Mammary epithelial cell (primary cell): ENCODE measurements at regions not wholly inside any gene's neighbourhood (a gene's known extent, or its start where the extent isn't known, plus 50 kb on each side); places are given as distances from the start of the nearest gene placed in this dataset.

ENCODE experiments used
- CTCF ChIP-seq, 2 donors: IDR thresholded peaks in 1 of 2; conservative IDR thresholded peaks in 1 of 2; 2 replicates each; pipeline ENCODE4 v1.5.1; 2011 to 2012; ENCODE audit warnings: inconsistent platforms in 2 of 2, low read length in 2 of 2, mild to moderate bottlenecking in 2 of 2, control low read depth in 1 of 2, low read depth in 1 of 2; ENCODE audit not compliant: insufficient read depth in 1 of 2; ENCODE audit errors: extremely low read depth in 1 of 2
- EZH2 ChIP-seq: IDR thresholded peaks from 2 replicates; pipeline ENCODE4 v1.6.1; 2012; ENCODE audit warnings: low read length, inconsistent platforms, borderline replicate concordance

- TF ChIP-seq CTCF (conservative IDR thresholded peaks at IDR 0.05 in 1 of 2, IDR thresholded peaks at IDR 0.05 in 1 of 2; ENCODE audit: extremely low read depth in 1 of 2, insufficient read depth in 1 of 2, low read depth in 1 of 2, low read length in 2 of 2) (no peak), EZH2 (no peak)
Measured at GRCh38 chr13:64716936-64717335, 2513.2 kb downstream of the PCDH9 start.
